GM10266 (cell line): ENCODE measurements at regions not wholly inside any gene's neighbourhood (a gene's known extent, or its start where the extent isn't known, plus 50 kb on each side); places are given as distances from the start of the nearest gene placed in this dataset.

Source experiments
- DNase-seq: peaks from one replicate; pipeline ENCODE4 v3.0.0; 2012; ENCODE audit errors: extremely low spot score
- CTCF ChIP-seq: IDR thresholded peaks from 2 replicates; pipeline ENCODE4 v1.5.1; 2012; ENCODE audit warnings: mild to moderate bottlenecking, low read depth; ENCODE audit not compliant: control insufficient read depth, insufficient read depth; ENCODE audit errors: missing control alignments

DNA sequence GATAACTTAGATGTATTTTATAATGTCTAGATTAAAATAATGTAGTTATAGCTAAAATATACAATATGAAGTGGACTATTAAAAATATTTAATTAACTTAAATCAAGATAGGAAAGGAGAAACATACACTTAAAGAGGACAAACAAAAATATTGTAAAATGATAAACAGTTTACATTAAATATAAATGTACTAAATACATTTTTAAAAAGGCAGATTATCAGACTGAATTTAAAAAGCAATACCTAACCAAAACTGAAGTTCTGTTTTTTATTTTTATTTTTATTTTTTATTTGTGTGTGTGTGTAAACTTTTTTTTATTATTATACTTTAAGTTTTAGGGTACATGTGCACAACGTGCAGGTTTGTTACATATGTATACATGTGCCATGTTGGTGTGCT lies 811.6 kb upstream of the INTU start:
- TF ChIP-seq CTCF, result no peak
- no peak for DNase-seq

- no peak for TF ChIP-seq CTCF
- DNase-seq, result no peak
These were observed 807.7 kb upstream of the INTU start for GRCh38 chr4:126825083-126825482.

- DNase-seq, result no peak
- TF ChIP-seq CTCF, result no peak
These were observed 805.1 kb upstream of the INTU start for GRCh38 chr4:126827669-126828068.

DNA sequence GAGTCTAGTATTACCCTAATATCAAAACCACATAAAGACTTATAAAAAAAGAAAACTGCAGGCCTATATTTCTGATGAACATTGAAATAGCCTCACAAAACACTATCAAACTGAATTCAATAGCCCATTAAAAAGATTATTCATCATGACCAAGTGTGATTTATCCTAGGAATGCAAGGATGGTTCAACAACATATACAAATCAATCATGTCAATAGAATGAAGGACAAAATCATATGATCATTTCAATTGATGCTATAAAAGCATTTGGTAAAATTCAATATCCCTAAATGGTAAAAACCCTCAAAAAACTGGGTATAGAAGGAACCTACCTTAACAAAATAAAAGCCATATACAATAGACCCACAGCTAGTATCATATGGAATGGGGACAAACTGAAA lies 797.9 kb upstream of the INTU start:
- TF ChIP-seq CTCF, result no peak
- no peak for DNase-seq

DNA sequence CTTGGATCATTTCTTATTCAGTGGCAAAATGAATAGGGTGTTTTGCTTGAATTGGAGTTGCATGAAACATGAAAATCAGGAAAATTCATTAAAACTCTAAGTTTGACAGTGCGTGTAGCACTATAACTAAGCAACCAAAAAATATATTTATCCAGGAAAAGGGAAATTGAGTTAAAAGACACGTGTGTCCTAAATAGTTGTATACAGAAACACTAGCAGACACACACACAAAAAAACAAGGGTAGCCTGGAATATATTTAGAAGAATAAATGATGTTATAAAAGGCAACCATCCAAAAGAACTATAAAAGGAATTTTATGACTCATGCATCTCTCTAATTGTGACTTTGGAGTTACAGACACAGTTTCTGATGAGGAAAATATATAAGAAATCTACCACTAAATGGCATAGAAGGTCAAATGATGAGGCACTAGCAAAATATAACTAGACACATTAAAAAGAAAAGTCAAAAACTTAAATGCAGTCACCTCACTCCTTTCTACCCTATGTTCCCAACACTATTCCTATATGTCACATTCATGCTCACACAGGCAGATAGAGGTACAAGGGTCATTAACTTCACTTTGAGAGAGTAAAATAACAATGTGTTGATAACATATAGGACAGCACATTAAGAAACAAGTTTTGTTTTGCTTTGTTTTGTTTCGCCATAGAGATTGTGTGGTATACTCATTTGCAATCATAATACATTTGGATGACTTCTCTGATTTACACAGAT lies 793.6 kb upstream of the INTU start:
- no peak for TF ChIP-seq CTCF
- DNase-seq, result no peak

DNA sequence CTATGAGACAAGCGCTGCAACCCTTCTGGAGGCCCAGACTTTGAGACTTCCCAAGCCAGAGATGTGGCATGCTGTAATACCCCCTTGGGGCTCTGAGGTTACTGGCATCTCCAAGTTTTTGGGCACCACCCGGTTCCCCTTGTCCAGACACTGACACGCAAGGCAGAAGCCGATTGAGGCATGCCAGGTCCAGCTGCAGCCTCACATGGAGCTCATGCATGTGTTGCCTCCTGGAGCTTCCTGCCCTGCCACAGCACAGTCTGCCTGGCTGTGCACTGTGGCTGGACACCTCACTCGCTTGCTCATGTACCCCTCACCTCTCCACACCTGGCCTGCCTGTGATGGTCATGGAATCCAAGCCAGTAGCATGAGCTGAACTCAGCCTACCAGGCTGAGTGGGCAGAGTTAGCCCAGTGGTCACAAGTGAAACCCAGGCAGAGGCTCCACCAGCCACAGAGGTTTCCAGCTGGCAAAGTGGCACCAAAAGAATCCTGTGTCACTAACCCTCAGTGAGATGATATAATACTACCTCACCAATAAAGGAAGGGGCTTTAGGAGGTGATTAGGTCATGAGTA lies 789.2 kb upstream of the INTU start:
- TF ChIP-seq CTCF, result no peak
- DNase-seq, result no peak

GRCh38 chr4:126850286-126850685 lies 782.5 kb upstream of the INTU start:
- no peak for TF ChIP-seq CTCF
- no peak for DNase-seq
